Liver (tissue), 8 donors: ENCODE measurements at regions not wholly inside any gene's neighbourhood (a gene's known extent, or its start where the extent isn't known, plus 50 kb on each side); places are given as distances from the start of the nearest gene placed in this dataset.

Experiments
- DNase-seq: peaks from one replicate; pipeline ENCODE4 v3.0.0-alpha.2; 2017; ENCODE audit warnings: low spot score
- H3K27ac ChIP-seq, 2 donors: one replicate each; pipeline ENCODE4 v1.7.0; 2013; ENCODE audit warnings: inconsistent platforms in 2 of 2, low read length in 2 of 2, control low read depth in 1 of 2, low read depth in 1 of 2, mild to moderate bottlenecking in 1 of 2
- H3K27me3 ChIP-seq, 4 donors: one replicate each; pipeline versions ENCODE4 v1.6.1 to v1.7.0; 2013; ENCODE audit warnings: low read length in 3 of 4, inconsistent platforms in 1 of 4, mild to moderate bottlenecking in 1 of 4, moderate library complexity in 1 of 4; ENCODE audit not compliant: control insufficient read depth in 4 of 4, insufficient read depth in 4 of 4
- H3K36me3 ChIP-seq, 4 donors: one replicate each; pipeline versions ENCODE4 v1.6.1 to v1.7.0; 2013; ENCODE audit warnings: low read length in 3 of 4, mild to moderate bottlenecking in 3 of 4, low read depth in 1 of 4, moderate library complexity in 1 of 4; ENCODE audit not compliant: control insufficient read depth in 4 of 4, insufficient read depth in 3 of 4
- H3K4me1 ChIP-seq, 4 donors: one replicate each; pipeline versions ENCODE4 v1.6.1 to v1.7.0; 2013; ENCODE audit warnings: low read length in 3 of 4, mild to moderate bottlenecking in 3 of 4, moderate library complexity in 1 of 4; ENCODE audit not compliant: control insufficient read depth in 4 of 4, insufficient read depth in 4 of 4
- H3K4me3 ChIP-seq, 3 donors: one replicate each; pipeline versions ENCODE4 v1.6.1 to v1.7.0; 2013; ENCODE audit warnings: low read length in 3 of 3, control low read depth in 1 of 3, low read depth in 1 of 3, mild to moderate bottlenecking in 1 of 3
- H3K9ac ChIP-seq, 2 donors: one replicate each; pipeline ENCODE4 v1.7.0; 2013; ENCODE audit warnings: low read length in 2 of 2, mild to moderate bottlenecking in 2 of 2, moderate library complexity in 2 of 2, control low read depth in 1 of 2, low read depth in 1 of 2
- H3K9me3 ChIP-seq, 4 donors: one replicate each; pipeline versions ENCODE4 v1.6.1 to v1.7.0; 2013; ENCODE audit warnings: low read length in 3 of 4; ENCODE audit not compliant: control insufficient read depth in 4 of 4
- ATF3 ChIP-seq: IDR thresholded peaks from 2 replicates; pipeline ENCODE4 v1.6.1; 2016; ENCODE audit warnings: antibody characterized with exemption
- CTCF ChIP-seq: fragments of 150-350 bp; IDR thresholded peaks from 2 replicates; pipeline ENCODE4 v1.5.1; 2017; ENCODE audit warnings: improper control_type of control experiment, low read depth, low read length; ENCODE audit not compliant: missing input control
- EGR1 ChIP-seq, 2 donors: IDR thresholded peaks; 2 replicates each; pipeline ENCODE4 v1.6.1; 2016 to 2018; ENCODE audit warnings: antibody characterized with exemption in 2 of 2, low read depth in 2 of 2
- FOXA1 ChIP-seq: IDR thresholded peaks from 2 replicates; pipeline ENCODE4 v1.6.1; 2016; ENCODE audit warnings: antibody characterized with exemption
- FOXA2 ChIP-seq: IDR thresholded peaks from 2 replicates; pipeline ENCODE4 v1.6.1; 2016; ENCODE audit warnings: antibody characterized with exemption
- GABPA ChIP-seq, 2 donors: IDR thresholded peaks in 1 of 2; conservative IDR thresholded peaks in 1 of 2; 2 replicates each; pipeline ENCODE4 v1.6.1; 2016; ENCODE audit warnings: antibody characterized with exemption in 2 of 2, mild to moderate bottlenecking in 1 of 2, moderate library complexity in 1 of 2
- HNF4A ChIP-seq, 2 donors: conservative IDR thresholded peaks; 2 replicates each; pipeline ENCODE4 v1.6.1; 2016; ENCODE audit warnings: antibody characterized with exemption in 2 of 2, mild to moderate bottlenecking in 2 of 2
- HNF4G ChIP-seq: IDR thresholded peaks from 2 replicates; pipeline ENCODE4 v1.6.1; 2016; ENCODE audit warnings: antibody characterized with exemption
- JUND ChIP-seq, 2 donors: IDR thresholded peaks; 2 replicates each; pipeline ENCODE4 v1.6.1; 2016; ENCODE audit warnings: antibody characterized with exemption in 2 of 2
- NR2F2 ChIP-seq: IDR thresholded peaks from 2 replicates; pipeline ENCODE4 v1.6.1; 2016; ENCODE audit warnings: antibody characterized with exemption
- RAD21 ChIP-seq, 2 donors: IDR thresholded peaks; 2 replicates each; pipeline ENCODE4 v1.6.1; 2016; ENCODE audit warnings: antibody characterized with exemption in 2 of 2, mild to moderate bottlenecking in 2 of 2
- RXRA ChIP-seq, 2 donors: IDR thresholded peaks; 2 replicates each; pipeline ENCODE4 v1.6.1; 2017 to 2018; ENCODE audit warnings: antibody characterized with exemption in 2 of 2, mild to moderate bottlenecking in 1 of 2
- SP1 ChIP-seq: IDR thresholded peaks from 2 replicates; pipeline ENCODE4 v1.6.1; 2018; ENCODE audit warnings: antibody characterized with exemption, mild to moderate bottlenecking
- YY1 ChIP-seq: IDR thresholded peaks from 2 replicates; pipeline ENCODE4 v1.6.1; 2016; ENCODE audit warnings: antibody characterized with exemption, mild to moderate bottlenecking
- ZBTB33 ChIP-seq: IDR thresholded peaks from 2 replicates; pipeline ENCODE4 v1.6.1; 2016; ENCODE audit warnings: antibody characterized with exemption
- WGBS: extraction: QIAGEN DNeasy Blood & Tissue Kit; methylation state at CpG from one replicate; pipeline ENCODE4 v1.1.7; 2013; 5-methylcytosine and 5-hydroxymethylcytosine counted together
- TF ChIP-seq, protein P1 (sequence below): IDR thresholded peaks from 2 replicates; pipeline ENCODE4 v1.6.1; 2016; ENCODE audit warnings: antibody characterized with exemption, mild to moderate bottlenecking
- TF ChIP-seq, protein P2 (sequence below): IDR thresholded peaks from 2 replicates; pipeline ENCODE4 v1.6.1; 2016; ENCODE audit warnings: antibody characterized with exemption
- donor health status: healthy.
- donor health status: healthy.
- donor health status: healthy.
- donor health status: healthy.
- donor health status: healthy.

- peaks cover 0 to 3% (median 2%) of the 10 kb centered on the region in 4 donors for H3K4me1 ChIP-seq
- no peaks in the 10 kb centered on the region for H3K36me3 ChIP-seq
- H3K9me3 ChIP-seq = no peaks in the 10 kb centered on the region
- no peak overlapping the region for H3K4me3 ChIP-seq
- TF ChIP-seq HNF4A (conservative IDR thresholded peaks at IDR 0.05) (no peak), GABPA (IDR thresholded peaks at IDR 0.05 in 1 of 2, conservative IDR thresholded peaks at IDR 0.05 in 1 of 2) (no peak), YY1 (no peak), SP1 (no peak), ATF3 (no peak), FOXA2 (no peak), RAD21 (IDR thresholded peaks at IDR 0.05) (no peak), RXRA (IDR thresholded peaks at IDR 0.05) (no peak), NR2F2 (no peak), HNF4G (no peak), EGR1 (IDR thresholded peaks at IDR 0.05; ENCODE audit: low read depth in 2 of 2) (no peak), JUND (IDR thresholded peaks at IDR 0.05) (no peak)
- TF ChIP-seq, protein P1, sequence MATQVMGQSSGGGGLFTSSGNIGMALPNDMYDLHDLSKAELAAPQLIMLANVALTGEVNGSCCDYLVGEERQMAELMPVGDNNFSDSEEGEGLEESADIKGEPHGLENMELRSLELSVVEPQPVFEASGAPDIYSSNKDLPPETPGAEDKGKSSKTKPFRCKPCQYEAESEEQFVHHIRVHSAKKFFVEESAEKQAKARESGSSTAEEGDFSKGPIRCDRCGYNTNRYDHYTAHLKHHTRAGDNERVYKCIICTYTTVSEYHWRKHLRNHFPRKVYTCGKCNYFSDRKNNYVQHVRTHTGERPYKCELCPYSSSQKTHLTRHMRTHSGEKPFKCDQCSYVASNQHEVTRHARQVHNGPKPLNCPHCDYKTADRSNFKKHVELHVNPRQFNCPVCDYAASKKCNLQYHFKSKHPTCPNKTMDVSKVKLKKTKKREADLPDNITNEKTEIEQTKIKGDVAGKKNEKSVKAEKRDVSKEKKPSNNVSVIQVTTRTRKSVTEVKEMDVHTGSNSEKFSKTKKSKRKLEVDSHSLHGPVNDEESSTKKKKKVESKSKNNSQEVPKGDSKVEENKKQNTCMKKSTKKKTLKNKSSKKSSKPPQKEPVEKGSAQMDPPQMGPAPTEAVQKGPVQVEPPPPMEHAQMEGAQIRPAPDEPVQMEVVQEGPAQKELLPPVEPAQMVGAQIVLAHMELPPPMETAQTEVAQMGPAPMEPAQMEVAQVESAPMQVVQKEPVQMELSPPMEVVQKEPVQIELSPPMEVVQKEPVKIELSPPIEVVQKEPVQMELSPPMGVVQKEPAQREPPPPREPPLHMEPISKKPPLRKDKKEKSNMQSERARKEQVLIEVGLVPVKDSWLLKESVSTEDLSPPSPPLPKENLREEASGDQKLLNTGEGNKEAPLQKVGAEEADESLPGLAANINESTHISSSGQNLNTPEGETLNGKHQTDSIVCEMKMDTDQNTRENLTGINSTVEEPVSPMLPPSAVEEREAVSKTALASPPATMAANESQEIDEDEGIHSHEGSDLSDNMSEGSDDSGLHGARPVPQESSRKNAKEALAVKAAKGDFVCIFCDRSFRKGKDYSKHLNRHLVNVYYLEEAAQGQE = no peak
- TF ChIP-seq, protein P2, sequence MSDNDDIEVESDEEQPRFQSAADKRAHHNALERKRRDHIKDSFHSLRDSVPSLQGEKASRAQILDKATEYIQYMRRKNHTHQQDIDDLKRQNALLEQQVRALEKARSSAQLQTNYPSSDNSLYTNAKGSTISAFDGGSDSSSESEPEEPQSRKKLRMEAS = no peak
- DNase-seq = no peak
- H3K27ac ChIP-seq = no peak overlapping the region
- 91% methylated on average over 6 of the region's 6 CpGs for WGBS
- H3K9ac ChIP-seq = no peak overlapping the region
- H3K27me3 ChIP-seq = no peaks in the 10 kb centered on the region
Measured at GRCh38 chr6:159425421-159425820, 256.2 kb downstream of the FNDC1 start.

DNA sequence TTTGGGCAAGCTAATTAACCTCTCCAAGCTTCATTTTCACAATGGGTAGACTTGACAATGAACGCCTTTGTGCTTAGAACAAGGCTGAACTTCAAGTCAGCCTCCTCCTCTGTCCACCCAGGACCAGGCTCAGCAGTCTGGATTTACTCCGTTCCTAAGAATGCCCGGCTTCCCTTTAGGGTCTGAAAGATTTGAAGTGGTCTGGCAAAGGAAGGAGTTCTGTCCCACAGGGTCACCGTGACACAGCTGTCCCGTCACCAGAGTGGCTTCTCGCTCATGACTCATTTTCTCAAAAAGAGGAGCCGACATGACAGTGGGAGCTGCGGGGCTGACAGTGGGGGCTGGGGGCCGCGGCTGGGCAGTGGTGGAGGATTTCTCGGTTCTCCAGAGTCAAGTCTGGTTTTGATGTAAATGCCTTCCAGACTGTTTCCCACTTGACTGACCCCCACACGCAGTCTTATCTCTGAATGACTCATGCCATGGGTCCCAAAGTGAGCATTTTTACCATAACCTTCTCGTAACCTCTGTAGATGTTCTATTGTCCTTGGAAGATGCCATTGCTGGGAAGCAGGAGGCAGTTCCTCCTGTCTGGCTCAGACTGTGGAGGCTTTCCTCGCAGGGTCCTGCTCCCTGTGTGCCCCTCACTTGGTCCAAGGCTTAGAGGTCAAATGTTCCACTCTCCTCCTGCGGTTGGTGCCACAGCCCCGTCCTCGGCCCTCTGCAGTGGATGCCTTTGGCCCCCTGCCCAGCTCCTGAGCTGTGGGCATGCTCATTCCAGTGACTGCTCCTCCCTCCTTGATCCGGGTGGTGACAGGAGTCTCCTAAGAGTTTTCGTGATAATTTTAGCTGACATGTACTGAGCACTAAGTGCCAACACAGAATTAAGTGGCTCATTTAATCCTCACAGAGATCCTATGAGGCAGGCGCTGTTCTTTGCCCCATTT, 253.1 kb downstream of the FNDC1 start:
- Histone ChIP-seq H3K27me3 (no peaks in the 10 kb centered on the region), H3K9ac (no peak overlapping the region), H3K27ac (no peak overlapping the region), H3K36me3 (no peaks in the 10 kb centered on the region), H3K4me3 (no peak overlapping the region), H3K4me1 (peaks cover 0 to 2% (median 0%) of the 10 kb centered on the region in 4 donors), H3K9me3 (no peaks in the 10 kb centered on the region)
- no peak for DNase-seq
- 87% methylated on average over 20 of the region's 20 CpGs for WGBS
- TF ChIP-seq ATF3 = no peak
- TF ChIP-seq CTCF = no peak
- TF ChIP-seq GABPA (IDR thresholded peaks at IDR 0.05 in 1 of 2, conservative IDR thresholded peaks at IDR 0.05 in 1 of 2) = no peak
- TF ChIP-seq FOXA1 = no peak
- no peak for TF ChIP-seq ZBTB33
- no peak for TF ChIP-seq HNF4A (conservative IDR thresholded peaks at IDR 0.05)
